ENCODE measurements at regions not wholly inside any gene's neighbourhood (a gene's known extent, or its start where the extent isn't known, plus 50 kb on each side); places are given as distances from the start of the nearest gene placed in this dataset.

DNA sequence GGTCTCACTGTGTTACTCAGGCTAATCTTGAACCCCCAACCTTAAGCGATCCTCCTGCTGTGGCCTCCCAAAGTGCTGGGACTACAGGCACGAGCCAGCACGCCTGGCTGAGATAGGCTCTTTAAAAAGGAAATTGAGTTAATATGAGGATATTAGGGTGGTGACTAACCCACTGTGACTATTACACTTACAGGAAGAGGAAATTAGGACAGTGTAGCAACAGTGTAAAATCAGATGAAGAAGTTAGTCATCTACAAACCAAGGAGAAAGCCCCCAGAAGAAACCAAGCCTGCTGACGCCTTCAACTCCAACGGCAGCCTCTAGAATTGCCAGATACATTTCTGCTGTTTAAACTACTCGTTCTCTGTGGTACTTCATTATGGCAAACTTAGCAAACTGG lies 711.9 kb downstream of the SUCLG1 start:
- no peak overlapping the region for H2AFZ ChIP-seq (ENCODE audit: low read length)
- no peaks in the 10 kb centered on the region for H3K27me3 ChIP-seq (ENCODE audit: control insufficient read depth, insufficient read depth, low read length)
- H4K20me1 ChIP-seq (ENCODE audit: control insufficient read depth, extremely low read depth, insufficient read depth, low read length), result no peaks in the 10 kb centered on the region
- DNase-seq (ENCODE audit: low read depth in 2 of 2), result no peak
- no peaks in the 10 kb centered on the region for H3K9me3 ChIP-seq (ENCODE audit: control insufficient read depth, insufficient read depth, low read depth, low read length)
- H3K4me1 ChIP-seq (ENCODE audit: control insufficient read depth, extremely low read depth, insufficient read depth, low read length), result no peaks in the 10 kb centered on the region
- H3K9ac ChIP-seq (ENCODE audit: insufficient read depth, low read length), result no peak overlapping the region
- H3K4me3 ChIP-seq (replicated peaks in 1 of 4; ENCODE audit: control extremely low read depth in 1 of 4, insufficient read depth in 1 of 4, low read depth in 3 of 4, low read length in 4 of 4), result no peak overlapping the region
- H3K36me3 ChIP-seq (ENCODE audit: control insufficient read depth, insufficient read depth, low read length), result no peaks in the 10 kb centered on the region
- no peaks in the 10 kb centered on the region for H3K79me2 ChIP-seq (ENCODE audit: control insufficient read depth, insufficient read depth, low read length)
- H3K27ac ChIP-seq (ENCODE audit: insufficient read depth, low read length), result no peak overlapping the region
- TF ChIP-seq, protein P1, sequence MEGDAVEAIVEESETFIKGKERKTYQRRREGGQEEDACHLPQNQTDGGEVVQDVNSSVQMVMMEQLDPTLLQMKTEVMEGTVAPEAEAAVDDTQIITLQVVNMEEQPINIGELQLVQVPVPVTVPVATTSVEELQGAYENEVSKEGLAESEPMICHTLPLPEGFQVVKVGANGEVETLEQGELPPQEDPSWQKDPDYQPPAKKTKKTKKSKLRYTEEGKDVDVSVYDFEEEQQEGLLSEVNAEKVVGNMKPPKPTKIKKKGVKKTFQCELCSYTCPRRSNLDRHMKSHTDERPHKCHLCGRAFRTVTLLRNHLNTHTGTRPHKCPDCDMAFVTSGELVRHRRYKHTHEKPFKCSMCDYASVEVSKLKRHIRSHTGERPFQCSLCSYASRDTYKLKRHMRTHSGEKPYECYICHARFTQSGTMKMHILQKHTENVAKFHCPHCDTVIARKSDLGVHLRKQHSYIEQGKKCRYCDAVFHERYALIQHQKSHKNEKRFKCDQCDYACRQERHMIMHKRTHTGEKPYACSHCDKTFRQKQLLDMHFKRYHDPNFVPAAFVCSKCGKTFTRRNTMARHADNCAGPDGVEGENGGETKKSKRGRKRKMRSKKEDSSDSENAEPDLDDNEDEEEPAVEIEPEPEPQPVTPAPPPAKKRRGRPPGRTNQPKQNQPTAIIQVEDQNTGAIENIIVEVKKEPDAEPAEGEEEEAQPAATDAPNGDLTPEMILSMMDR (conservative IDR thresholded peaks at IDR 0.05 in 1 of 2, IDR thresholded peaks at IDR 0.05 in 1 of 2; ENCODE audit: low read depth in 1 of 2, low read length in 2 of 2), result no peak
- TF ChIP-seq EZH2 (IDR thresholded peaks at IDR 0.05; ENCODE audit: low read length, missing control alignments), result no peak
- H3K4me2 ChIP-seq (ENCODE audit: extremely low read depth, insufficient read depth, low read length), result no peak overlapping the region

DNA sequence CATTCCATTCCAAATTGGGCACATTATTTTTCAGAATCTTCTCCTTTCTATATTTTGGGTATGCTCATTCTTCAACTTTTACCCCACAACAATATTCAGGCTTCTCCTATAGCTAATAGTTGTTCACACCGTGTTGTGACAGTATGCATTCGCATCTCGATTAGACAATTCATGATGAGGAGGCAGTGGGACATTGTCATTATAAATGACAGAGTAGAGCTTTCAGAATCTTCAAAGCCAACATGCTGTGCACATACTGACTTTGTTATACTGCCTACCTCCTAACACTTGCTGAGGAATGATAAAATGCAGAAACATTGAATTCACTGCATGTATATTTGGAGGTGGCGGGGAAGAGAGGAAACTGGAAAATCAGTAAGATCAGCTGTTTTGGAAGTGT lies 714.2 kb downstream of the SUCLG1 start:
- H3K79me2 ChIP-seq (ENCODE audit: control insufficient read depth, insufficient read depth, low read length), result no peaks in the 10 kb centered on the region
- TF ChIP-seq EZH2 (IDR thresholded peaks at IDR 0.05; ENCODE audit: low read length, missing control alignments), result no peak
- TF ChIP-seq, protein P1 (conservative IDR thresholded peaks at IDR 0.05 in 1 of 2, IDR thresholded peaks at IDR 0.05 in 1 of 2; ENCODE audit: low read depth in 1 of 2, low read length in 2 of 2), result no peak
- DNase-seq (ENCODE audit: low read depth in 2 of 2), result no peak

DNA sequence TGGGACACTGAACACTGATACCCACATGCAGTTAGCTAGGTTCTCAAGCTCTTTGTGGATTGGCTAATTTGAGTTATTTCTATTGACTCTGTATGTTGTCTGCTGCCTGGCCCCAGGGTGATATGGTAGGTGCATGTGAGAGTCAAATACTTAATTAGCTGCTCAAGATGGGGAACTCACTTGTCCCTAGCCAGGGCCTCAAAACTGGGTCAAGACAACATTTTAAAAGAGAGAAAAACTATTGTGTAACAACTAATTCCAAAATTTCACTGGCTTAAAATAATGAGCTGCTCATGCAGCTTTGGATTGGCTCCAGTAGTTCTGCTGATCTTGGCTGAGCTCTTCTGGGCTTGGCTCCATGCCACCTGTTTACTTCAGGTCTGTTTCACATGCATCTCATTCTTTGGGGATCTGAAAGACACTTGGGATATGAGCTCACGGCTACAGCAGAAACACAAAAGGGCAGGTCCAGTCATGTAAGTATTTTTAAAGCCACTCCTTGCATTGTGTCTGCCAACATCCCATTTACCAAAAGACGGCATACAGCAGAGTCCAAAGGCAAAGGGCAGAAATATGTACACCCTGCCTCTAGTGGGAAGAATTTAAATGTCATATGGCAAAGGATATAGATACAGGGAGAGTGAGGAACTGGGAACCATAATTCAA lies 716.8 kb downstream of the SUCLG1 start:
- no peaks in the 10 kb centered on the region for H3K9me3 ChIP-seq (ENCODE audit: control insufficient read depth, insufficient read depth, low read depth, low read length)
- no peaks in the 10 kb centered on the region for H4K20me1 ChIP-seq (ENCODE audit: control insufficient read depth, extremely low read depth, insufficient read depth, low read length)
- peak; percentile 0 to 9 for DNase-seq (ENCODE audit: low read depth in 2 of 2)
- H3K4me1 ChIP-seq (ENCODE audit: control insufficient read depth, extremely low read depth, insufficient read depth, low read length), result no peaks in the 10 kb centered on the region
- no peak overlapping the region for H3K4me3 ChIP-seq (replicated peaks in 1 of 4; ENCODE audit: control extremely low read depth in 1 of 4, insufficient read depth in 1 of 4, low read depth in 3 of 4, low read length in 4 of 4)
- H3K4me2 ChIP-seq (ENCODE audit: extremely low read depth, insufficient read depth, low read length), result no peak overlapping the region
- no peak overlapping the region for H3K27ac ChIP-seq (ENCODE audit: insufficient read depth, low read length)
- no peak overlapping the region for H3K9ac ChIP-seq (ENCODE audit: insufficient read depth, low read length)
- TF ChIP-seq EZH2 (IDR thresholded peaks at IDR 0.05; ENCODE audit: low read length, missing control alignments), result no peak
- TF ChIP-seq, protein P1 (conservative IDR thresholded peaks at IDR 0.05 in 1 of 2, IDR thresholded peaks at IDR 0.05 in 1 of 2; ENCODE audit: low read depth in 1 of 2, low read length in 2 of 2), result no peak
- no peaks in the 10 kb centered on the region for H3K27me3 ChIP-seq (ENCODE audit: control insufficient read depth, insufficient read depth, low read length)
- no peaks in the 10 kb centered on the region for H3K79me2 ChIP-seq (ENCODE audit: control insufficient read depth, insufficient read depth, low read length)
- H2AFZ ChIP-seq (ENCODE audit: low read length), result no peak overlapping the region
- H3K36me3 ChIP-seq (ENCODE audit: control insufficient read depth, insufficient read depth, low read length), result no peaks in the 10 kb centered on the region

More for the DNA sequence above, 714.2 kb downstream of the SUCLG1 start:
- Histone ChIP-seq H3K4me2 (ENCODE audit: extremely low read depth, insufficient read depth, low read length) (no peak overlapping the region), H3K4me3 (replicated peaks in 1 of 4; ENCODE audit: control extremely low read depth in 1 of 4, insufficient read depth in 1 of 4, low read depth in 3 of 4, low read length in 4 of 4) (no peak overlapping the region), H3K9me3 (ENCODE audit: control insufficient read depth, insufficient read depth, low read depth, low read length) (no peaks in the 10 kb centered on the region), H3K27me3 (ENCODE audit: control insufficient read depth, insufficient read depth, low read length) (no peaks in the 10 kb centered on the region), H3K27ac (ENCODE audit: insufficient read depth, low read length) (no peak overlapping the region), H3K9ac (ENCODE audit: insufficient read depth, low read length) (no peak overlapping the region), H4K20me1 (ENCODE audit: control insufficient read depth, extremely low read depth, insufficient read depth, low read length) (no peaks in the 10 kb centered on the region), H2AFZ (ENCODE audit: low read length) (no peak overlapping the region), H3K36me3 (ENCODE audit: control insufficient read depth, insufficient read depth, low read length) (no peaks in the 10 kb centered on the region), H3K4me1 (ENCODE audit: control insufficient read depth, extremely low read depth, insufficient read depth, low read length) (no peaks in the 10 kb centered on the region)

Measured in fibroblast of lung (primary cell).